GM20000 (cell line): ENCODE measurements at regions not wholly inside any gene's neighbourhood (a gene's known extent, or its start where the extent isn't known, plus 50 kb on each side); places are given as distances from the start of the nearest gene placed in this dataset.

Experiments used
- DNase-seq: peaks from one replicate; pipeline ENCODE4 v3.0.0; 2012; ENCODE audit warnings: low spot score
- CTCF ChIP-seq: IDR thresholded peaks from 2 replicates; pipeline ENCODE4 v1.5.1; 2012; ENCODE audit warnings: mild to moderate bottlenecking, control low read depth; ENCODE audit errors: extremely low read depth, missing control alignments

GRCh38 chr9:18208166-18209059 is 265.5 kb upstream of the ADAMTSL1 start:
- DNase-seq: no peak
- TF ChIP-seq CTCF: no peak

GRCh38 chr9:18215626-18216025 is 258.3 kb upstream of the ADAMTSL1 start:
- no peak for DNase-seq
- no peak for TF ChIP-seq CTCF

GRCh38 chr9:18216376-18216775 is 257.6 kb upstream of the ADAMTSL1 start:
- no peak for DNase-seq
- TF ChIP-seq CTCF: no peak

- no peak for TF ChIP-seq CTCF
- DNase-seq: no peak
These were observed 245.9 kb upstream of the ADAMTSL1 start for GRCh38 chr9:18228101-18228500.

- DNase-seq: no peak
- TF ChIP-seq CTCF: no peak
These were observed 243.8 kb upstream of the ADAMTSL1 start for GRCh38 chr9:18229992-18230676.

GRCh38 chr9:18233311-18233710 is 240.6 kb upstream of the ADAMTSL1 start:
- TF ChIP-seq CTCF: no peak
- no peak for DNase-seq

DNA sequence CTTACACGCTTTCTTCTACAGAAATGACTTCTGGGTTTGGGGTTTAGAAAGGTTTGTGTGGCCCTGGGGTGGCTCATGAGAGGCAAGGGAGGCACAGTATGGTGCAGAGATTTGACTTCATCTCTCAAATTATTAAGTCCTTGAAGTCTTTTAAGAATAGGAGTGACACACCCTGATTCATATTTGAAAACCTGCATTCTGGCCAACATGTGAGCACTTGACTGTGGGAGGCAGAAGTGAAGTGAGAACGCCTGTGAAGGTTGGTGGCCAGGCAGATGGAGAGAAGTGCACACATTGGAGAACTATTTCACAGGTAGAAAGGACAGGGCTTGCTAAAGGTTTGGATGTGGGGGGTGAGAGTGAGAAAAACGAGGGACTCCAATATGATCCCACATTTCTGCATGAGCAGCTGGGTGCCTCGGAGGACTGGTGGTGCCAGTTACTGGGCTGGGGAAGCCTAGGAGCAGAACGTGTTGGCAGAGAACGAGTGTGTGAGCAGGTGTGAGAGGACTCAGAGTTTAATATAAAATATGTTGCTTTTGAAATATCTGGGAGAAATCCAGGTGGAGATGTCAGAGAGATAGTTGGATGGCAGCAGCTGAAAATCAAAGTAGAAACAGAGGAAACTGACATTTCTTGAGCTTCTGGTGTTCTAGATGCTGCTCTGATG is 240.0 kb upstream of the ADAMTSL1 start:
- no peak for DNase-seq
- no peak for TF ChIP-seq CTCF
